Body of pancreas (tissue), 4 donors: ENCODE measurements at regions not wholly inside any gene's neighbourhood (a gene's known extent, or its start where the extent isn't known, plus 50 kb on each side); places are given as distances from the start of the nearest gene placed in this dataset.

ENCODE experiments used
- POLR2A ChIP-seq, 3 donors: fragments of 450-650 bp; IDR thresholded peaks; one replicate each; pipeline ENCODE4 v1.6.1; 2016; ENCODE audit warnings: antibody characterized with exemption in 3 of 3, mild to moderate bottlenecking in 2 of 3
- TF ChIP-seq, protein P1 (sequence below), 7 experiments: fragments of 450-650 bp in 4 of 7; fragments of 200-600 bp in 3 of 7; sonication (generic) in 3 of 7; IDR thresholded peaks; one replicate each; pipeline ENCODE4 v1.5.1; 2016 to 2019; ENCODE audit warnings: antibody characterized with exemption in 7 of 7

DNA sequence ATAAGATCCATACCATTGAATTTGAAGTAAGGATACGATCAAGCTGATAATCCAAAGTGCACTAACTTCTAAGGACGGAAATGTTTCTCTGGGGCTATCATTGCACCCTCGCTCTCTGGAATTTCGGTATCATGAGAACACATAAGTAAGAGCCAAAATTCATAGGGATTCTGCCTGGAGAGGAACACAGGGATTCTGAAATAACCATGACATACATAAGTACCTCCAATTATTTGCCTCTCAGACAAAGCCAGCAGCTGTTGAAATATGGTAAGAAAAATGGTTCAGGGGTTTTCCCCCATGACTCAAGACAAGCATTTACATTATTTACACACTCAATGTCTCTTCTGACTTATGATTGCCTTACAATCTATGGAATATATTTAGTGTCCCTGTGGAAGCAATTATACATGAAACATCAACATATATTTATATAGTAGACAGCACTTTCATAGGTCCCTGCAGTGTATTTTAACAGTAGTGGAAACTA is 1123.6 kb upstream of the SEL1L start:
- no peak for TF ChIP-seq POLR2A (IDR thresholded peaks at IDR 0.05)
- TF ChIP-seq, protein P1, sequence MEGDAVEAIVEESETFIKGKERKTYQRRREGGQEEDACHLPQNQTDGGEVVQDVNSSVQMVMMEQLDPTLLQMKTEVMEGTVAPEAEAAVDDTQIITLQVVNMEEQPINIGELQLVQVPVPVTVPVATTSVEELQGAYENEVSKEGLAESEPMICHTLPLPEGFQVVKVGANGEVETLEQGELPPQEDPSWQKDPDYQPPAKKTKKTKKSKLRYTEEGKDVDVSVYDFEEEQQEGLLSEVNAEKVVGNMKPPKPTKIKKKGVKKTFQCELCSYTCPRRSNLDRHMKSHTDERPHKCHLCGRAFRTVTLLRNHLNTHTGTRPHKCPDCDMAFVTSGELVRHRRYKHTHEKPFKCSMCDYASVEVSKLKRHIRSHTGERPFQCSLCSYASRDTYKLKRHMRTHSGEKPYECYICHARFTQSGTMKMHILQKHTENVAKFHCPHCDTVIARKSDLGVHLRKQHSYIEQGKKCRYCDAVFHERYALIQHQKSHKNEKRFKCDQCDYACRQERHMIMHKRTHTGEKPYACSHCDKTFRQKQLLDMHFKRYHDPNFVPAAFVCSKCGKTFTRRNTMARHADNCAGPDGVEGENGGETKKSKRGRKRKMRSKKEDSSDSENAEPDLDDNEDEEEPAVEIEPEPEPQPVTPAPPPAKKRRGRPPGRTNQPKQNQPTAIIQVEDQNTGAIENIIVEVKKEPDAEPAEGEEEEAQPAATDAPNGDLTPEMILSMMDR (IDR thresholded peaks at IDR 0.05): no peak
